ENCODE measurements at regions not wholly inside any gene's neighbourhood (a gene's known extent, or its start where the extent isn't known, plus 50 kb on each side); places are given as distances from the start of the nearest gene placed in this dataset.
"Not testable (repeated sequence)": the region's sequence is repeated elsewhere in the genome, so short reads cannot be mapped to it uniquely, and the experiment has no call there.

GRCh38 chr1:143905214-143906179 lies 66.3 kb downstream of the FAM72C start:
- peak; percentile 40 for DNase-seq (ENCODE audit: low read depth)
- in situ Hi-C loops (cut with HindIII; ENCODE audit: low pct_unique_long_range_greater_than_20kb, low sequenced_read_pairs): not testable (repeated sequence)

DNA sequence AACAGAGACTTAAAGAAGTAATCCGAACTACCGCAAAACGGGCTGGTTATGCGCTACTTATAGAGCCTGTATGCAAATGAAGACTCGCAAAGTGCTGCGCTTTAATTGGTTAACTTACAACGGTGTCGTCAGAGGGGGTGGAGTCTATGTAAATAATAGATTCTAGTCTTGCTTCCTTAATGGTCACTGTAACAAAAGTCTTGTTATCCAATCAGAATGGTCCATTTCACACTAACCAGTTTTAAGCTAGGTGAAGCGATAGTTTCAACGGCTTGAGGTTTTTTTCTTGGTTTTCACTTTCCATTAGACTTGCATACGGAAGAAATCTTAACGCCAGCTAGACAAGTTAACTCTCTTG lies 67.2 kb downstream of the FAM72C start:
- in situ Hi-C loops (cut with HindIII; ENCODE audit: low pct_unique_long_range_greater_than_20kb, low sequenced_read_pairs); DNase-seq (ENCODE audit: low read depth): not testable (repeated sequence)

DNA sequence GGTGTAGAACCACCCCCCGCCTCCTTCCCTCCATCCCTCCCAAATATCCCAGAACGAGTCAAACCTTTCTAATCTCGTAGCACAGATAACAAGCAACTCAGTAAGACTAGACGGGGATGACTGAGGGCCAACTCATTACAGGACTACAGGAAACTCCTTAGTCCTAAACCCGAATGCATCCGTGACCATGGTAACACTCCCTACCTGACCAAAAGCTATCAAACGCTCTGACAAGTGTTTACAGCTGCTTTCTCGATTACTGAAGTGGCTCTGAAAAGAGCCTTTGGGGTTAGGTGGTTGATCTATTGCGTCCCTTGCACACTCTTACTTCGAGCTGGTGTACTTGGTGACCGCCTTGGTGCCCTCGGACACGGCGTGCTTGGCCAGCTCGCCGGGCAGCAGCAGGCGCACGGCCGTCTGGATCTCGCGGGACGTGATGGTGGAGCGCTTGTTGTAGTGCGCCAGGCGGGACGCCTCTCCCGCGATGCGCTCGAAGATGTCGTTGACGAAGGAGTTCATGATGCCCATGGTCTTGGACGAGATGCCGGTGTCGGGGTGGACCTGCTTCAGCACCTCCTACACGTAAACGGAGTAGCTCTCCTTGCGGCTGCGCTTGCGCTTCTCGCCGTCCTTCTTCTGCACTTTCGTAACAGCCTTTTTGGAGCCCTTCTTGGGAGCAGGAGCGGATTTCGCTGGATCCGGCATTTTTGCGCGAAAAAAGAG lies 67.7 kb downstream of the FAM72C start:
- DNase-seq (ENCODE audit: low read depth): peak; percentile 69
- in situ Hi-C loops (cut with HindIII; ENCODE audit: low pct_unique_long_range_greater_than_20kb, low sequenced_read_pairs): not testable (repeated sequence)

GRCh38 chr1:143896377-143896776 lies 75.4 kb downstream of the FAM72C start:
- DNase-seq (ENCODE audit: low read depth); in situ Hi-C loops (cut with HindIII; ENCODE audit: low pct_unique_long_range_greater_than_20kb, low sequenced_read_pairs): not testable (repeated sequence)

DNA sequence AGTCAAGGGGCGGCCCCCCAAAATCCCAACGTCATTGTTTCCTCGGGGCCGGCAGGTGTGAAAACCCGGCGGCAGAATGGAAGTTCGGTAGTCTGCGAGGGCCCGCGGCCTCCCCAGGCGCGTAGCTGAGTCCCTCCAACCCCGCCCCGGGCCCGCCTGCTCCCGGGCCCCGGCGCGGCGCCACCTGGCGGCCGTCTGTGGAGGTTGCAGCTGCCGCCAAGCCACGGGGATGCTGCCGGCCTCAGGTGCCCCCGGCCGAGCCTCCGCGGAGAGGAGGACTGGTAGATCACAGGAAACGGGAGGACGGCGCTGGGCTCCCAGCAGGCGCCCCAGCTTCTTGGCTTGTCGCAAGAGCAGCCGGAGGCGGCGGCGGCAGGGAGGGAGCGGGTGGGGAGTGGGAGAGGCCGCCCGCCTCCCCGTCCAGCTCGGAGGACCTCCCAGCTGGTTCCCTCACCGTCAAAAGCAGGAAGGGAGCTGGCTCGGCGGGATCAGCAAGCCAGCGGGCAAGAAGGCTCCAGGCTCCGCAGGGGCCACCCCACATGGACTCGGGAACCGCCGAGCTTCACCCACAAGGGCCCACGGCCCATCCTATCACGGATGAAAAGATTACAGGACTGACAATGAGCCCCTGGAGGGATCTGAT lies 86.7 kb downstream of the FAM72C start:
- in situ Hi-C loops (cut with HindIII; ENCODE audit: low pct_unique_long_range_greater_than_20kb, low sequenced_read_pairs): not testable (repeated sequence)
- peak; percentile 68 for DNase-seq (ENCODE audit: low read depth)

GRCh38 chr1:143884532-143884931 lies 87.3 kb downstream of the FAM72C start:
- in situ Hi-C loops (cut with HindIII; ENCODE audit: low pct_unique_long_range_greater_than_20kb, low sequenced_read_pairs); DNase-seq (ENCODE audit: low read depth): not testable (repeated sequence)

DNA sequence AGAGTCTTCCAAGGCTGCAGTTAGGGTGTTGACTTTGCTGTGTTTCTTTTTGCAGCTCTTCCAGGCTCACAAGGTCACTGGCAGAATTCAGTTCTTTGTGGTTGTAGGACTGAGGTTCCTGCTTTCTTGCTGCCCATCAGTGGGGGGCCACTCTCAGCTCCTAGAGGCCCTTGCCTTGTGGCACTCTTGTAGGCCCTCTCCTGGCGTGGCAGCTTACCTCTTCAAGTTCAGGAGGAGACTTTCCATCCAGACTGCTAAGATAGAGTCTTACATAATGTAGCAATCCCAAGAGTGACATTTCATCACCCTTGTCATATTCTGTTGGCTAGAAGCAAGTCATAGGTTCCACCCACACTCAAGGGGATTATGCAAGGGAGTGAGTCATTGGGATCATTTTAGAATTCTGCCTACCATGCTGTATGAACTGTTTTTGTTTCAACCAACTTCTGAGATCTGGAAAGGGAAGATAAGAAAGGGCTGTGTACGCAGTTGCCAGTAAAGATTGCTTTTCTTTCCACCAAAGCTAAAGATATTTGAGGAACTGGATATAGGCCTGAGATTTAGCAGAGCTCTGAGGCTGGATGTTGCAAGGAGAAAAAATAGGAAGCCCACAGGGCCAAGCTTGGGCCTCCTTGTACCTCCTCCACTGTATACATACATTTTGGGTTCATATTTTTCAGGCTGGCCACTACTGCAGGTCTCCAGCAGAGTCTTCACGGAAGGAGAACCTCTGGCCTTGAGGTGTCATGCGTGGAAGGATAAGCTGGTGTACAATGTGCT lies 91.8 kb downstream of the FAM72C start:
- in situ Hi-C loops (cut with HindIII; ENCODE audit: low pct_unique_long_range_greater_than_20kb, low sequenced_read_pairs); DNase-seq (ENCODE audit: low read depth): not testable (repeated sequence)

- in situ Hi-C loops (cut with HindIII; ENCODE audit: low pct_unique_long_range_greater_than_20kb, low sequenced_read_pairs); DNase-seq (ENCODE audit: low read depth): not testable (repeated sequence)
Measured at GRCh38 chr1:143875947-143876346, 95.8 kb downstream of the FAM72C start.

GRCh38 chr1:143874625-143875024 lies 97.2 kb downstream of the FAM72C start:
- in situ Hi-C loops (cut with HindIII; ENCODE audit: low pct_unique_long_range_greater_than_20kb, low sequenced_read_pairs); DNase-seq (ENCODE audit: low read depth): not testable (repeated sequence)

DNA sequence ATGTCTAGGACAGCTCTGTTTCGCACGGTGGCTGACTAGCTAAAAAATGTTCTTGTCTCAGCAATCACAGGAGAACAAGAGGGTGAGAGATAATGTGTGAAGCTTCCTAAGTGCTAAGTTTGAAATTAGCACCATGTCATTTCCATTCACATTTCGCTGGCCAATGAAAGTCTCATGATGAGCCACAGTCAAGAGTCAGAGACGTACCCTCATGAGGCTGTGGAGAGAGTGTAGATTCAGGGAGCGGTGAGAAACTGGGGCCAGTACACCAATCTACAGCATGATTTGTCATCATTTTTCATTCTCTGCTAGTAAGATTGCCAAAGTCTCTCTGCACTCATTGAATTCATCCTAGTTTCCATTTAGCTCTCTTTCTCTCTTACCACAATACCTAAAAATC lies 98.1 kb downstream of the FAM72C start:
- in situ Hi-C loops (cut with HindIII; ENCODE audit: low pct_unique_long_range_greater_than_20kb, low sequenced_read_pairs); DNase-seq (ENCODE audit: low read depth): not testable (repeated sequence)

DNA sequence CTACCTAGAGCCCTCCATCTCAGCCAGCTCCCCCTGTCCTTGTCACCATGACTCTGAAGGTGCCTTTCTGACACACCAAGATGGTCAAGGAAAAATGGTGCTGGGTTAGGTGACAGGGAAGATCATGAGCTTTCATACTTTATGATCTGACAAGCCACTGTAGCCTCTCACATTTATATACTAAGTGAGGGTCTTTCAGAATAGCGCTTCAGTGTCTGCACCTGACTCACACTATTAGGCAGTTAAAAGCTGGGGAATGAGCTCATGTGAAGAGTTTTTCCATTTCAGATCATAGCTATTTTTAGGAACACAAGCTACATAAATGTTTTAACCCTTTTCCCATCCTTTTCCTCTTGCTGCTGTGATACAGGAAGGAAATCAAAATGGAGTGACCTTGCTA lies 101.4 kb downstream of the FAM72C start:
- in situ Hi-C loops (cut with HindIII; ENCODE audit: low pct_unique_long_range_greater_than_20kb, low sequenced_read_pairs); DNase-seq (ENCODE audit: low read depth): not testable (repeated sequence)

DNA sequence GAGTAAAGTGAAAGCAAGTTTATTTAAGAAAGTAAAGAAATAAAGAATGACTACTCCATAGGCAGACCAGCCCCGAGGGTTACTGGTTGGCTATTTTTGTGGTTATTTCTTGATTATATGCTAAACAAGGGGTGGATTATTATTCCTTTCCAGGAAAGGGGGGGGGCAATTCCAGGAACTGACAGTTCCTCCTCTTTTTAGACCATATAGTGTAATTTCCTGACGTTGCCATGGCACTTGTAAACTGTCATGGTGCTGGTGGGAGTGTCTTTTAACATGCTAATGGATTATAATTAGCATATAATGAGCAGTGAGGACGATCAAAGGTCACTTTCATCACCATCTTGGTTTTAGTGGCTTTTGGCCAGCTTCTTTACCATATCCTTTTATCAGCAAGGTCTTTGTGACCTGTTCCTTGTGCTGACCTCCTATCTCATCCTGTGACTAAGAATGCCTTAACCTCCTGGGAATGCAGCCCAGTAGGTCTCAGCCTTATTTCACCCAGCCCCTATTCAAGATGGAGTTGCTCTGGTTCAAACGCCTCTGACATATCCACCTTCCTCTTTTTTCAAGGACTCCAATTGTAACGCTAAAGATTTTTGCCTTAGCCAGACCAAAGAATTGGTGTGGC lies 104.1 kb downstream of the FAM72C start:
- DNase-seq (ENCODE audit: low read depth); in situ Hi-C loops (cut with HindIII; ENCODE audit: low pct_unique_long_range_greater_than_20kb, low sequenced_read_pairs): not testable (repeated sequence)

GRCh38 chr1:143863901-143864520 lies 107.8 kb downstream of the FAM72C start:
- DNase-seq (ENCODE audit: low read depth); in situ Hi-C loops (cut with HindIII; ENCODE audit: low pct_unique_long_range_greater_than_20kb, low sequenced_read_pairs): not testable (repeated sequence)

DNA sequence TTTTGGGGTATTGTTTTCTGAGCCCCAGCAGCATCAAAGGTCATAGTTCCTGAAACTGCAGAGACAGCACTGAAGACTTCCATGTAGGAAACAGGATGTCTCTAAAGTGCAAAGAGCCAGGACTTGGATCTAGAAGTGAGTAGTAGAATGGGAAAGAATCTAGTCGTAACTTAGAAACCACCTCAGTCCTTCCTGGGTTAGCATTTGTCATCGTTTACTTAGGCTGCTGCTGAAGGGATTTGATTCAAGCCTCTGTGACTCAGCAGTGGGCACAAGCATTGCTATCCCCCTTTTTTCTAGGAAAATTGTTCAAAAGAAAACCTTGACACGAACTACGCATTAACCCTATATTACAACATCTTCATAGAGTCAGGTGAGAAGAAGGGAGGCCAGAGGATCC lies 109.1 kb downstream of the FAM72C start:
- DNase-seq (ENCODE audit: low read depth); in situ Hi-C loops (cut with HindIII; ENCODE audit: low pct_unique_long_range_greater_than_20kb, low sequenced_read_pairs): not testable (repeated sequence)

GRCh38 chr1:143861306-143861705 lies 110.5 kb downstream of the FAM72C start:
- DNase-seq (ENCODE audit: low read depth); in situ Hi-C loops (cut with HindIII; ENCODE audit: low pct_unique_long_range_greater_than_20kb, low sequenced_read_pairs): not testable (repeated sequence)

DNA sequence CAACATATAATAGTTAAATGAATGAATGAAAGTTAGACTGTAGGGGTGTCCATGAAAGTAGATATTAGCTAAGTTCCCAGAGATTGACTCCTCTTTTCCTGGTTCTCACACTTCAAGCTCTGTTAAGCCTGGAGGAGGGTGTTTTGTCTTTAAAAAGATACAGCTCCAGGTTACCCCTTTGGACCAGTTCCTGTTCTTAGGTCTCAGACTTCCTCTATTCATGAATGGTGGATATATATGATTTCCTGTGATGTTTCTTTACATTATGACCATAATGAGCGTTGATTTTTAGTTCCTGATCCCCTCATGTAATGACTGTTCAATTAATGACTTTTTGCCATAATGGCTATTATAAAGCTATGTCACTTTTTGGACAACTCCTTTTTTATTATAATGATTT lies 115.9 kb downstream of the FAM72C start:
- in situ Hi-C loops (cut with HindIII; ENCODE audit: low pct_unique_long_range_greater_than_20kb, low sequenced_read_pairs); DNase-seq (ENCODE audit: low read depth): not testable (repeated sequence)

- in situ Hi-C loops (cut with HindIII; ENCODE audit: low pct_unique_long_range_greater_than_20kb, low sequenced_read_pairs); DNase-seq (ENCODE audit: low read depth): not testable (repeated sequence)
Measured at GRCh38 chr1:143854069-143854468, 117.7 kb downstream of the FAM72C start.
